ENCODE measurements at regions not wholly inside any gene's neighbourhood (a gene's known extent, or its start where the extent isn't known, plus 50 kb on each side); places are given as distances from the start of the nearest gene placed in this dataset.

- no peak overlapping the region for H3K4me3 ChIP-seq (ENCODE audit: control insufficient read depth, low read depth, low read length)
- no peak for DNase-seq (ENCODE audit: low read depth)
- TF ChIP-seq CTCF (conservative IDR thresholded peaks at IDR 0.05; ENCODE audit: control insufficient read depth, insufficient read depth, low read depth, low read length) = no peak
Measured at GRCh38 chr13:24097667-24098066, 62.9 kb upstream of the SPATA13 start.

- DNase-seq (ENCODE audit: low read depth) = no peak
- TF ChIP-seq CTCF (conservative IDR thresholded peaks at IDR 0.05; ENCODE audit: control insufficient read depth, insufficient read depth, low read depth, low read length) = no peak
- no peak overlapping the region for H3K4me3 ChIP-seq (ENCODE audit: control insufficient read depth, low read depth, low read length)
Measured at GRCh38 chr13:24099490-24099889, 61.0 kb upstream of the SPATA13 start.

- DNase-seq (ENCODE audit: low read depth) = no peak
- no peak overlapping the region for H3K4me3 ChIP-seq (ENCODE audit: control insufficient read depth, low read depth, low read length)
- TF ChIP-seq CTCF (conservative IDR thresholded peaks at IDR 0.05; ENCODE audit: control insufficient read depth, insufficient read depth, low read depth, low read length) = no peak
Measured at GRCh38 chr13:24100188-24100587, 60.3 kb upstream of the SPATA13 start.

- TF ChIP-seq CTCF (conservative IDR thresholded peaks at IDR 0.05; ENCODE audit: control insufficient read depth, insufficient read depth, low read depth, low read length) = no peak
- H3K4me3 ChIP-seq (ENCODE audit: control insufficient read depth, low read depth, low read length) = no peak overlapping the region
- no peak for DNase-seq (ENCODE audit: low read depth)
Measured at GRCh38 chr13:24103782-24104372, 56.6 kb upstream of the SPATA13 start.

GRCh38 chr13:24104723-24105122 is 55.8 kb upstream of the SPATA13 start:
- no peak overlapping the region for H3K4me3 ChIP-seq (ENCODE audit: control insufficient read depth, low read depth, low read length)
- no peak for DNase-seq (ENCODE audit: low read depth)
- no peak for TF ChIP-seq CTCF (conservative IDR thresholded peaks at IDR 0.05; ENCODE audit: control insufficient read depth, insufficient read depth, low read depth, low read length)

GRCh38 chr13:24106429-24106828 is 54.1 kb upstream of the SPATA13 start:
- TF ChIP-seq CTCF (conservative IDR thresholded peaks at IDR 0.05; ENCODE audit: control insufficient read depth, insufficient read depth, low read depth, low read length) = no peak
- no peak overlapping the region for H3K4me3 ChIP-seq (ENCODE audit: control insufficient read depth, low read depth, low read length)
- DNase-seq (ENCODE audit: low read depth) = no peak

All from fibroblast of mammary gland (primary cell).